ENCODE measurements at regions not wholly inside any gene's neighbourhood (a gene's known extent, or its start where the extent isn't known, plus 50 kb on each side); places are given as distances from the start of the nearest gene placed in this dataset.

DNA sequence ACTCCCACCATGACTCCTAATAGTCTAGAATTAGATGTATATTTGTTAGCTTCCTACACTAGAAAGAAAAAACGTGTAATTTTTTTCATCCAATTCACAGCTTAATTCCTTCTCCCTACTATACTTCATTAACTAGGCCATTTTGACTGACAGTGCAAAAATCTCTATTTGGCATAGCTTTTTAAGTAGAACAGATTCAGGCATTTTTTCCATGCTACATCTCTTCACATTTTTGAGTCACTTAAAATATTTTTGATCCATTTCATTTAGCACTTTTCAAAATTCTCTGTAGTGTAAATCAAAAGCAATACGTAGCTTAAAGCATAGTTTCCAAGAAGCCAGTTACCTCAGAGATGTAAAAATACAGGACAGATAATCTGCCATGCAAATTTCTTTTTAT, 391.1 kb upstream of the NPVF start:
- TF ChIP-seq, protein P1, sequence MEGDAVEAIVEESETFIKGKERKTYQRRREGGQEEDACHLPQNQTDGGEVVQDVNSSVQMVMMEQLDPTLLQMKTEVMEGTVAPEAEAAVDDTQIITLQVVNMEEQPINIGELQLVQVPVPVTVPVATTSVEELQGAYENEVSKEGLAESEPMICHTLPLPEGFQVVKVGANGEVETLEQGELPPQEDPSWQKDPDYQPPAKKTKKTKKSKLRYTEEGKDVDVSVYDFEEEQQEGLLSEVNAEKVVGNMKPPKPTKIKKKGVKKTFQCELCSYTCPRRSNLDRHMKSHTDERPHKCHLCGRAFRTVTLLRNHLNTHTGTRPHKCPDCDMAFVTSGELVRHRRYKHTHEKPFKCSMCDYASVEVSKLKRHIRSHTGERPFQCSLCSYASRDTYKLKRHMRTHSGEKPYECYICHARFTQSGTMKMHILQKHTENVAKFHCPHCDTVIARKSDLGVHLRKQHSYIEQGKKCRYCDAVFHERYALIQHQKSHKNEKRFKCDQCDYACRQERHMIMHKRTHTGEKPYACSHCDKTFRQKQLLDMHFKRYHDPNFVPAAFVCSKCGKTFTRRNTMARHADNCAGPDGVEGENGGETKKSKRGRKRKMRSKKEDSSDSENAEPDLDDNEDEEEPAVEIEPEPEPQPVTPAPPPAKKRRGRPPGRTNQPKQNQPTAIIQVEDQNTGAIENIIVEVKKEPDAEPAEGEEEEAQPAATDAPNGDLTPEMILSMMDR (conservative IDR thresholded peaks at IDR 0.05; ENCODE audit: low read depth, low read length), result no peak
- no peak for DNase-seq (ENCODE audit: low read depth)
- no peak overlapping the region for H3K4me3 ChIP-seq (ENCODE audit: low read depth, low read length)

DNA sequence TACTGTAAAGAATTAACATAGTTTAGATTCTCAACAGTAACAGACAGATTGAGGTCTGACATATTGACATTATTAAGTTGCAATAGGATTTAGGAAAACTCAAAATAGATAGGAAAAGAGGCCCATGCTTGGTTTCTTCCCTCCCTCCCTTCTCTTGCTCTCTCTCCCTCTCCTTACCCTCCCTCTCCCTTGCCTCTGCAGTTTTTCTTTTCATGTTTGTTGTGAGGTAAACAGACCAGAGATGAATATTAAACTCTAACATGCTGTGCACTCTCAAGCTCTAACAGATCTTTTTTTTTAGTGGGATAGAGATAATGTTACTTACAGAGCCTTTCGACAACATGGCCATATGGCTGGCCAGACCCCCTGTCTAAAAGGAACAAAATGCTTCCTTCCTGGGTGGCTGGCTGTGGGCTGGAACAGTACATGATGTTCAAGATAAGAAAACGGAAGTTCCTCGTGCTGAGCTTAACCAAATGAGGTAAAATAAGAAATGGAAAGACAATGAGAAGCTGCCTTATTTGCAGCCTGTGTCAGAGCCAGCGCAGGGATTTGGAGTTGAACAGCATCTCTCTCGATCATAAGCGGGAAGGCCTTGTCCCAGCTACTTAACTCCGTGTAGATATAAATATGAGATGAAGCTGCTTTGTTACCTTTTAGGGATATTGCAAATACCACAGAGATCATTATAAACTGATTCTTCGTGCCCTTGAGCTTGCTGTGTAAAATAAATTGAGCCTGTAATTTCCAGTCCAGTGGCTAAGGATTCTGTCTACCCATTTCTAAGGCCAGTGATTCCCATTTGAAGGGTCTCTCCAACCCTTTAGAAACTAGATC, 391.9 kb upstream of the NPVF start:
- DNase-seq (ENCODE audit: low read depth), result peak; percentile 90
- H3K4me3 ChIP-seq (ENCODE audit: low read depth, low read length), result no peak overlapping the region
- TF ChIP-seq, protein P1 (conservative IDR thresholded peaks at IDR 0.05; ENCODE audit: low read depth, low read length), result no peak

DNA sequence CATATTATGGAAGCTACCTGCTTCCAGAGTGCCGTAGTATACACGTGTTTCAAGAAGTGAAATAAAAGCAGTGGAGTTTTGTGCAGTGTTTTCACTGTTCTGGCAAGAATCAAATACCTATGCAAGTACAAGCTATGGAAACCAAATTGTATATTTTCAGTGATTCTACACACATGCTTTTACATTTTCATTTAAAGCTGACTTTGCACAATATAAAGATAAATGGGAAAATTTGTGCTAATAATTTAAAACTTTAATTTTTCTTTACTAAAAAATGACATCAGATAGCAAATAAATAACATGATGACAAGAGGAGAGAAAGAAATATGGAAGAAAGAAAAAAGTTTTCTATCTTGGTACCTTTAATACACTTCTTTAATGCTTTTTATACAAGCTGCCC, 393.7 kb upstream of the NPVF start:
- no peak overlapping the region for H3K4me3 ChIP-seq (ENCODE audit: low read depth, low read length)
- no peak for DNase-seq (ENCODE audit: low read depth)
- TF ChIP-seq, protein P1 (conservative IDR thresholded peaks at IDR 0.05; ENCODE audit: low read depth, low read length), result no peak

DNA sequence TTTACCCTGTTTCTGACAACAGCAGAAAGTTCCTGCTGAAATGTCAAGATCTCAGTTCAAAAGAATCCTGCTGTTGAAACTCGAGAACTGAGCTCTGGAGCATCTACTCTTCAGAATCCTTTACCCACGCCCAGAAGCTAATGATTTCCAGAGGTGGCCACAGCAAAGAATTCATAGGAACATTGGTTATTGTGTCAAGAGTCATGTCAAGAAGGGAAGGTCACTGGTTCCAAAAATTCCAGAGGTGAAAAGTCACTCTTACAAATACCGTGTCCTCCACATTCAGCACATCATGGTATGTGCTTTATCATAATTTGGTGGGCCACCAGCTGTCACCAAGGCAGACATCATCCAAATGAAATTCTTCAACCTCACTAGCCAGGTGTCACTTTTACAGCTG, 394.4 kb upstream of the NPVF start:
- TF ChIP-seq, protein P1 (conservative IDR thresholded peaks at IDR 0.05; ENCODE audit: low read depth, low read length), result no peak
- DNase-seq (ENCODE audit: low read depth), result peak; percentile 43
- H3K4me3 ChIP-seq (ENCODE audit: low read depth, low read length), result no peak overlapping the region

DNA sequence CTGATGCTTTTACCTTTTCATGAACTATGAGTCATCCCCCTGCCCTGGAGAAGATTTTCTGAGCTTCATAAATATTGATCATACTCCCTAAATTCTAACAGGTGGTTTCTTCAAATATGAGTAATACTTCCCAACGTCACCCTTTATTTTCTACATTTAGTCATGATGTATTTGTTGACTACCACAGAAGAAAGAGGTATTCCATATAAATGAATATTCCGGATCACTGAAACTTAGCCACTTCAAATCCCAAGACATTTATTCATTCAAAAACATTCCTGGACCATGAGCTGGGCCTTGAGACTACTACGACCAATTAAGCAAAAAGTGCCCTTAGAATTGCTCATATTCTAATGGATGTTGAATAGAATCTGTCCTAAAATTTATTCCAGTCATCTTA, 395.8 kb upstream of the NPVF start:
- H3K4me3 ChIP-seq (ENCODE audit: low read depth, low read length), result no peak overlapping the region
- no peak for DNase-seq (ENCODE audit: low read depth)
- TF ChIP-seq, protein P1 (conservative IDR thresholded peaks at IDR 0.05; ENCODE audit: low read depth, low read length), result no peak

DNA sequence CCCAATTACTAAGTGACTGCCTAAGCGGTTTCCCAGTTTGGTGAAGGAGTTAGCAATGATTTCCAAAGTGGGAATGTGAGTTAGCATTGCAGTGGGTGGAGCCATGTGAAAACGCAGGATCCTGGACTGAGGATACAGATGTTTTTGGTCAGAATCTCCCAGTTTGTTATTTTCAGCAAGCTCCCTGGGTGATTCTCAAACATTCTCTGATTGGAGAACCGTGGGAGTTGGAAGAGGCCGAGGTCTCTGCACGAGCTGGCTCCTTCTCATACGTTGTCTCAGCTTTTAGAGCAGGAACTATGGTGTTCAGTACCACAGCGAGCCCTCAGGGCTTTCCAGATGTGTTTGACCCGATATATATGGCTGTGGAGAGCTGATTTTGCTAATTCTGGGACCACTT, 396.5 kb upstream of the NPVF start:
- TF ChIP-seq, protein P1 (conservative IDR thresholded peaks at IDR 0.05; ENCODE audit: low read depth, low read length), result no peak
- no peak overlapping the region for H3K4me3 ChIP-seq (ENCODE audit: low read depth, low read length)
- peak; percentile 48 for DNase-seq (ENCODE audit: low read depth)

All from choroid plexus epithelial cell (primary cell).